Vagina (tissue), 2 donors: ENCODE measurements at regions not wholly inside any gene's neighbourhood (a gene's known extent, or its start where the extent isn't known, plus 50 kb on each side); places are given as distances from the start of the nearest gene placed in this dataset.

Experiments
- DNase-seq, 2 donors: peaks; one replicate each; pipeline ENCODE4 v3.0.0-alpha.2; 2017; ENCODE audit errors: extremely low spot score in 2 of 2
- H3K27ac ChIP-seq: fragments of 200-600 bp; sonication (generic); one replicate; pipeline ENCODE4 v1.5.1; 2019
- H3K27me3 ChIP-seq: fragments of 200-600 bp; sonication (generic); one replicate; pipeline ENCODE4 v1.5.1; 2019
- H3K36me3 ChIP-seq, 2 donors: fragments of 200-600 bp; sonication (generic); one replicate each; pipeline ENCODE4 v1.5.1; 2017 to 2019
- H3K4me1 ChIP-seq: fragments of 200-600 bp; sonication (generic); one replicate; pipeline ENCODE4 v1.5.1; 2019
- H3K4me3 ChIP-seq, 2 donors: fragments of 200-600 bp; sonication (generic); 1 replicate in 1 of 2; 2 replicates in 1 of 2; pipeline ENCODE4 v1.5.1; 2016 to 2019
- H3K9me3 ChIP-seq: fragments of 200-600 bp; sonication (generic); one replicate; pipeline ENCODE4 v1.5.1; 2019
- CTCF ChIP-seq, 3 experiments: fragments of 450-650 bp in 2 of 3; fragments of 200-600 bp in 1 of 3; sonication (generic) in 1 of 3; IDR thresholded peaks; one replicate each; pipeline ENCODE4 v1.5.1; 2017 to 2019; ENCODE audit warnings: antibody characterized with exemption in 3 of 3, mild to moderate bottlenecking in 2 of 3, moderate library complexity in 2 of 3
- POLR2A ChIP-seq, 2 donors: fragments of 450-650 bp; IDR thresholded peaks; one replicate each; pipeline ENCODE4 v1.6.1; 2017; ENCODE audit warnings: antibody characterized with exemption in 2 of 2, mild to moderate bottlenecking in 2 of 2, moderate library complexity in 2 of 2
- POLR2AphosphoS5 ChIP-seq, 2 donors: sonication (generic); formaldehyde crosslinking; IDR thresholded peaks; one replicate each; pipeline ENCODE4 v1.9.0; 2017; ENCODE audit warnings: antibody characterized with exemption in 2 of 2, mild to moderate bottlenecking in 2 of 2, low read depth in 1 of 2; ENCODE audit not compliant: insufficient read depth in 1 of 2
- intact Hi-C: fragments of 100-400 bp; cut with DNase I; formaldehyde crosslinking; loops from one replicate; pipeline ENCODE4 v1.15.1; 2023

GRCh38 chr6:140977403-140977802 is 1155.3 kb upstream of the GJE1 start:
- no peak for DNase-seq
- TF ChIP-seq POLR2A (IDR thresholded peaks at IDR 0.05) (no peak), POLR2AphosphoS5 (IDR thresholded peaks at IDR 0.05; ENCODE audit: insufficient read depth in 1 of 2, low read depth in 1 of 2) (no peak), CTCF (IDR thresholded peaks at IDR 0.05) (no peak)
- Histone ChIP-seq H3K36me3 (no peaks in the 10 kb centered on the region), H3K27me3 (no peaks in the 10 kb centered on the region), H3K4me1 (peaks cover 15% of the 10 kb centered on the region), H3K4me3 (no peak overlapping the region), H3K27ac (no peak overlapping the region), H3K9me3 (no peaks in the 10 kb centered on the region)
- intact Hi-C loops: no loop called here

GRCh38 chr6:140976806-140977205 is 1155.9 kb upstream of the GJE1 start:
- no peak for DNase-seq
- intact Hi-C loops: no loop called here
- H3K36me3 ChIP-seq: no peaks in the 10 kb centered on the region
- no peak overlapping the region for H3K4me3 ChIP-seq
- H3K9me3 ChIP-seq: no peaks in the 10 kb centered on the region
- TF ChIP-seq POLR2AphosphoS5 (IDR thresholded peaks at IDR 0.05; ENCODE audit: insufficient read depth in 1 of 2, low read depth in 1 of 2): no peak
- no peak for TF ChIP-seq POLR2A (IDR thresholded peaks at IDR 0.05)
- no peak for TF ChIP-seq CTCF (IDR thresholded peaks at IDR 0.05)
- H3K27ac ChIP-seq: no peak overlapping the region
- peaks cover 15% of the 10 kb centered on the region for H3K4me1 ChIP-seq
- no peaks in the 10 kb centered on the region for H3K27me3 ChIP-seq

GRCh38 chr6:140970485-140970884 is 1162.2 kb upstream of the GJE1 start:
- Histone ChIP-seq H3K27me3 (no peaks in the 10 kb centered on the region), H3K36me3 (no peaks in the 10 kb centered on the region), H3K4me3 (no peak overlapping the region), H3K27ac (no peak overlapping the region), H3K9me3 (no peaks in the 10 kb centered on the region), H3K4me1 (no peaks in the 10 kb centered on the region)
- no peak for TF ChIP-seq POLR2AphosphoS5 (IDR thresholded peaks at IDR 0.05; ENCODE audit: insufficient read depth in 1 of 2, low read depth in 1 of 2)
- intact Hi-C loops: no loop called here
- DNase-seq: no peak

GRCh38 chr6:140968062-140968461 is 1164.7 kb upstream of the GJE1 start:
- intact Hi-C loops: no loop called here
- H3K27me3 ChIP-seq: no peaks in the 10 kb centered on the region
- H3K36me3 ChIP-seq: no peaks in the 10 kb centered on the region
- H3K27ac ChIP-seq: no peak overlapping the region
- TF ChIP-seq POLR2AphosphoS5 (IDR thresholded peaks at IDR 0.05; ENCODE audit: insufficient read depth in 1 of 2, low read depth in 1 of 2): no peak
- TF ChIP-seq POLR2A (IDR thresholded peaks at IDR 0.05): no peak
- TF ChIP-seq CTCF (IDR thresholded peaks at IDR 0.05): no peak
- H3K4me3 ChIP-seq: no peak overlapping the region
- H3K4me1 ChIP-seq: no peaks in the 10 kb centered on the region
- no peaks in the 10 kb centered on the region for H3K9me3 ChIP-seq
- no peak for DNase-seq

- Histone ChIP-seq H3K9me3 (no peaks in the 10 kb centered on the region), H3K4me1 (no peaks in the 10 kb centered on the region), H3K36me3 (no peaks in the 10 kb centered on the region), H3K4me3 (no peak overlapping the region), H3K27ac (no peak overlapping the region), H3K27me3 (no peaks in the 10 kb centered on the region)
- intact Hi-C loops: no loop called here
- no peak for TF ChIP-seq CTCF (IDR thresholded peaks at IDR 0.05)
- no peak for TF ChIP-seq POLR2AphosphoS5 (IDR thresholded peaks at IDR 0.05; ENCODE audit: insufficient read depth in 1 of 2, low read depth in 1 of 2)
- TF ChIP-seq POLR2A (IDR thresholded peaks at IDR 0.05): no peak
- no peak for DNase-seq
These were observed 1166.0 kb upstream of the GJE1 start for GRCh38 chr6:140966676-140967075.

- no peak for TF ChIP-seq POLR2AphosphoS5 (IDR thresholded peaks at IDR 0.05; ENCODE audit: insufficient read depth in 1 of 2, low read depth in 1 of 2)
- TF ChIP-seq CTCF (IDR thresholded peaks at IDR 0.05): no peak
- no peak for TF ChIP-seq POLR2A (IDR thresholded peaks at IDR 0.05)
- intact Hi-C loops: no loop called here
- H3K4me1 ChIP-seq: no peaks in the 10 kb centered on the region
These were observed 1172.2 kb upstream of the GJE1 start for GRCh38 chr6:140960566-140960965.

More at GRCh38 chr6:140960566-140960965, 1172.2 kb upstream of the GJE1 start:
- no peak overlapping the region for H3K27ac ChIP-seq
- H3K9me3 ChIP-seq: no peaks in the 10 kb centered on the region
- H3K4me3 ChIP-seq: no peak overlapping the region
- no peaks in the 10 kb centered on the region for H3K36me3 ChIP-seq
- H3K27me3 ChIP-seq: no peaks in the 10 kb centered on the region
- DNase-seq: no peak
